GM06990 (cell line): ENCODE measurements at regions not wholly inside any gene's neighbourhood (a gene's known extent, or its start where the extent isn't known, plus 50 kb on each side); places are given as distances from the start of the nearest gene placed in this dataset.

Source experiments
- DNase-seq: peaks from one replicate; pipeline ENCODE4 v3.0.0-alpha.2; 2011; ENCODE audit not compliant: insufficient read length; ENCODE audit errors: extremely low read depth
- H3K27me3 ChIP-seq: replicated peaks from 2 replicates; pipeline ENCODE4 v1.6.0; 2011; ENCODE audit warnings: low read length; ENCODE audit not compliant: control insufficient read depth, insufficient read depth
- H3K36me3 ChIP-seq: 2 replicates; pipeline ENCODE4 v1.5.1; 2011; ENCODE audit warnings: low read length; ENCODE audit not compliant: control insufficient read depth, insufficient read depth
- H3K4me3 ChIP-seq: replicated peaks from 2 replicates; pipeline ENCODE4 v1.5.1; 2011; ENCODE audit warnings: low read depth, mild to moderate bottlenecking, control low read depth, low read length
- TF ChIP-seq, protein P1 (sequence below): IDR thresholded peaks from 2 replicates; pipeline ENCODE4 v1.5.1; 2011; ENCODE audit warnings: low read length, control low read depth, mild to moderate bottlenecking, inconsistent platforms; ENCODE audit not compliant: insufficient read depth, poor library complexity, severe bottlenecking

DNA sequence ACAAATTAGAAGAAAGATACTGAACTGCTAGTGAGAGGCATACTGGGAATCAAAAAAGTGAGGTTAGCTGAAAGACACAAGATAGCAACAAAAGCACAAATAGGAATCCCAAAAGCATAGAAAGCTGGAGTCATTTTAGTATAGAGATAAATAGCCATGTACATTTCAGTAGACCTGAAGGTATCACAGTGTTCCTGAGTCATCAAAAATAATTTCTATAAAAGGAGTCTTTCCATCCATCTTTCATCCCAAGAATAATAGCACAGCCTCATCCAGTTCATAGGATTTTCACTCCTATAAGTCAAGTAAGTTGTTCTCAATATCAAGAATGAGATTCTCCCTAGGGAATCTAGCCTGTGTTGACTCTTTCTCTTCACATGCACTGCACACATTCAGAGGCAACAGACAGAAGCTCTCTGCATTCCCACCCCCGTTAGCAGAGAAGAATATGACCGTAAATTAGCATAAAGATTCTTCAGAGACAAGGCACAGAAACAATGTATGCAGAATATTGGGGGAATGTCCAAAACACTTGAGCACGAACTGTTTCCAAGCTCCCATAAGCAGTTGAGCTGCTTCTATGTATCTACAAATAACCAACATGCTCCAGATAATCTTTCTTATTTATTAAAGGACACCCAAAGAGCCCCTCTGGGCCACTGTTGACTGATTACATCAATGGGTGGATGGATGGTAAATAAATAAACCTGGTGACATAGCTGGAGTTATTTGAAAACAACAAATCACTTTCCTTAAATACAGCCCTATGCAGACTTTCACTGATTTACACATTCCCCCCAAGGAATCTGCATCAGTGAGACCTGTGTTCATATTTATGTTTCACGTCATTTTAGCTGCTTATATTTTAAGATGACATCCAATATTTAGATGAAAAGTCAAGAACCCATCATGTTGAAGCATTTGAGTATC is 174.5 kb upstream of the PKDCC start:
- TF ChIP-seq, protein P1, sequence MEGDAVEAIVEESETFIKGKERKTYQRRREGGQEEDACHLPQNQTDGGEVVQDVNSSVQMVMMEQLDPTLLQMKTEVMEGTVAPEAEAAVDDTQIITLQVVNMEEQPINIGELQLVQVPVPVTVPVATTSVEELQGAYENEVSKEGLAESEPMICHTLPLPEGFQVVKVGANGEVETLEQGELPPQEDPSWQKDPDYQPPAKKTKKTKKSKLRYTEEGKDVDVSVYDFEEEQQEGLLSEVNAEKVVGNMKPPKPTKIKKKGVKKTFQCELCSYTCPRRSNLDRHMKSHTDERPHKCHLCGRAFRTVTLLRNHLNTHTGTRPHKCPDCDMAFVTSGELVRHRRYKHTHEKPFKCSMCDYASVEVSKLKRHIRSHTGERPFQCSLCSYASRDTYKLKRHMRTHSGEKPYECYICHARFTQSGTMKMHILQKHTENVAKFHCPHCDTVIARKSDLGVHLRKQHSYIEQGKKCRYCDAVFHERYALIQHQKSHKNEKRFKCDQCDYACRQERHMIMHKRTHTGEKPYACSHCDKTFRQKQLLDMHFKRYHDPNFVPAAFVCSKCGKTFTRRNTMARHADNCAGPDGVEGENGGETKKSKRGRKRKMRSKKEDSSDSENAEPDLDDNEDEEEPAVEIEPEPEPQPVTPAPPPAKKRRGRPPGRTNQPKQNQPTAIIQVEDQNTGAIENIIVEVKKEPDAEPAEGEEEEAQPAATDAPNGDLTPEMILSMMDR: no peak
- Histone ChIP-seq H3K4me3 (no peak overlapping the region), H3K36me3 (no peaks in the 10 kb centered on the region), H3K27me3 (no peaks in the 10 kb centered on the region; the same call in 1 of the 2 replicates)
- no peak for DNase-seq

DNA sequence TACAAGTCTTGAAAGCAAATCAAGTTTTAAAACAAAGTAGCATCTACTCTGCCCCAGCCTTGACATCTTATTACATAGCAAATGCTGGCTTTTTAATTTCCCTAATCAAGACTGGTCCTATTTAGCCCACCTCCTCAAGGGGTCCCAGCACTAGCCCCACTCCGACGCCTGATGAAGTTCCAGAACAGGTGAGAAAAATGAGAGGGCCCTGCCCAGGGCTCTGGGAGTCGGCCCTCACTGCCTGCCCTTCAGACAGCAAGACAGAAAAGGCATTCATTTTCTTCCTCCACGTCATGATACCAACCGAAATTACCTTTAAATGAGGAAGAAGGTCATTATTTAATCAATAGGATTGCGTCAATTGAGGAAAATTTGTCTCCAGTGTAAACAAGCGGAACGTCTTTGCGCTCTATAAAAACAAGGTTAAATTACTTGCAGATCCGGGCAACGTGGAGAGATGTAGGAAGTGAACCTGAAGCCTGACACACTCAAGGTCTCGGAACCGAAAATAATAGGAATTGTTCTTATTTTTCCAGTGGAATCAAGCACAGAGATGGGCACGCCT is 170.6 kb upstream of the PKDCC start:
- TF ChIP-seq, protein P1: no peak
- DNase-seq: no peak
- Histone ChIP-seq H3K4me3 (no peak overlapping the region), H3K36me3 (no peaks in the 10 kb centered on the region), H3K27me3 (no peaks in the 10 kb centered on the region; the same call in none of the 2 replicates)

DNA sequence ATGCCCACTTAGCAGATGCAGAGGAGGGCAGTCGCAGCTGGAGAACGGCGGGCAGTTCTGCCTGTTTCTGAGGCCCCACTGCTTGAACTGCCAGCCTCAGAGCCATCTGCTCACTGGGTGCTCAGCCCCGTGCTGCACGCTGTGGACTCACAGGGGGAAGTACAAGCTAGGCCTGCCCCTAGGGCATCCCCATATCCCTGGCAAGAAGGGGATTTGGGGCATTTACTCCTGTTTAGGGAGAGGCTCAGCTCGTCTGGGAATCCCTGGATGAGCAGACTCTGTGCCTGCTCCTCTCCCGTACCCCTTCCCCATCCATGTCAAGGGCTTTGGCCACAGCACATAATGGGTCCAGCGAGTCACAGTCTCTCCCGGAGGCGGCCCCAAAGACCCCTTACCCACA is 169.8 kb upstream of the PKDCC start:
- no peak overlapping the region for H3K4me3 ChIP-seq

DNA sequence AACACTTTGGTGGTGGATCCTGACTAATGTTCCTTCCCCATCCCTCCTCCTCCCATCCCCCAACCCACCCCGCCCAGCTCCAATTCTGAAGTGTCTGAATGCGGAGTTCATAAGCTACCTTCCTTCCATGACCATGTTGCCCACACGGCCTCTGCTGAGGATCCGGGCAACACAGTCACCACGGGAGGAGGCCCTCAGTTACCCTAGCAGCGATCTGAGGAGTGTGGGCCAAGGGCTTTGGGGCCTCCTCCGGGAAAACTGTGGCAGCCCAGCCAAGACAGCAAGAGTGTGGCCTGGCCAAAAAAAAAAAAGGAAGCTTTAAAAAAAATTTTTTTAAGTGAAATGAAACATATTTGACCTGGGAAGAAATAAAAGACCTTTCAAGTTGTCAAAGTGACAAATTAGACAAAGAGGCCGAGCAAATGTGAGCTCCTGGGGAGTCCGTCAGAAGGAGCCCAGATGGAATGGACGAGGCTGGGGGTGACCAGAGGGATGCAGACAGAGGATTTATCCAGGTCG is 169.0 kb upstream of the PKDCC start:
- Histone ChIP-seq H3K4me3 (no peak overlapping the region), H3K36me3 (no peaks in the 10 kb centered on the region), H3K27me3 (no peaks in the 10 kb centered on the region; the same call in none of the 2 replicates)
- TF ChIP-seq, protein P1: no peak
- no peak for DNase-seq

More for the DNA sequence above, 169.8 kb upstream of the PKDCC start:
- H3K27me3 ChIP-seq: no peaks in the 10 kb centered on the region; the same call in none of the 2 replicates
- DNase-seq: no peak
- TF ChIP-seq, protein P1: no peak
- H3K36me3 ChIP-seq: no peaks in the 10 kb centered on the region

DNA sequence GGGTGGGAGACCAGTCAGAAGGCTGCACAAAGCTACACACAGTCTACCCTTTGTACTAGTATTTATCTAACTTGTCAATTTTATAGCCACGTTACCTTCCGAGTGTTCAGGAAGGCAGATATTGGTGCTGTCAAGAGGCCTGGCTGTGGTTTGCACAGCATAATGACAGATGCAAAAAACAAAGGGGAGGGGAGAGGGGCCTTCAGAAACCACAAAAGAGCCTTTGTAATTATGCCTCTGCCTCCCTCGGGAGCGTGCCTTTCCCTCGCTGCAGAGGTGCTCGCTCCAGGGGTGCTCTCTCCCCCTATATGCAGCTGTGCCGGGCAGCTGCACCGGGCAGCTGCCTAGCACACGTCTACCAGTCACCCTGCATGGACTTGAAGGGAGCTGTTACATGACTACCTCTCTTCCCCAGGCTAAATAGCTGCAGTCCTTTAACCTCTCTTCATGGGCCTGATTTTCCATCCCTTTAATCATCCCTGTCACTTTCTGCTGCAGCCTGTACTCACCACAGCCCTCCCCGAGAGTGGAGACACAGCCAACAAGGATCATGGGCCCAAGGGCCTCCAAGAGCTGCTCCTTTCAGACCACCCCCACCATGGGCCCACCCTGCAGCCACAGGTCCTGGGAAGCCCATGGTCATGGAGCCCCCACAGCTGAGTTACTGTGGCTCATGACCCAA is 168.4 kb upstream of the PKDCC start:
- Histone ChIP-seq H3K4me3 (no peak overlapping the region), H3K27me3 (no peaks in the 10 kb centered on the region; the same call in none of the 2 replicates), H3K36me3 (no peaks in the 10 kb centered on the region)
- TF ChIP-seq, protein P1: no peak
- DNase-seq: peak; percentile 9
